ENCODE measurements at regions not wholly inside any gene's neighbourhood (a gene's known extent, or its start where the extent isn't known, plus 50 kb on each side); places are given as distances from the start of the nearest gene placed in this dataset.

- no peak for TF ChIP-seq EP300 (IDR thresholded peaks at IDR 0.05)
- no peak for TF ChIP-seq CTCF (IDR thresholded peaks at IDR 0.05)
Observed at GRCh38 chr3:187856555-187856954, 111.3 kb upstream of the BCL6 start.
